Left hindlimb (tissue), 1 donor: ENCODE measurements at regions not wholly inside any gene's neighbourhood (a gene's known extent, or its start where the extent isn't known, plus 50 kb on each side); places are given as distances from the start of the nearest gene placed in this dataset.
A peak's percentile ranks its signal among the peaks of the same experiment; 100 is the strongest.
"Not testable (repeated sequence)": the region's sequence is repeated elsewhere in the genome, so short reads cannot be mapped to it uniquely, and the experiment has no call there.

Experiments used
- DNase-seq: peaks from one replicate; pipeline ENCODE4 v3.0.0-alpha.2; 2018

DNA sequence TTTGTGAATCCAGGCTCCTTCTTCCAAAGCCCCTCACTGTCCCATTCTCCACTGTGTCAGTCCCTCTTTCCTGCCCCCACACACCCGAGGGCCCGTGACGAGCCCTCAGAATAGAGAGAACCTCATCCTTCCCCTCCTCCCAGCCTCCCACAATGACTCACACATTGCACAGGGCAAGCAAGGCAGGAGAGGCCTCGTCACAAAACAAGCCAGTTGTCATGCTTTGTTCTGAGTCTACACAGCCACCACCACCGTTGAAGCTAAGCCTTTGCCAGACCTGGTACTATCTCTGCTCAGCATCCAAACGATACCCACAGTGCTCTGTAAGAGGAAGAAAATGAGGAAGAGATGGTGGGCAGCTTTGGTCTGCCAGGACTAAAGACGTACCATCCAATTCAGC lies 142.2 kb upstream of the ZNF366 start:
- no peak for DNase-seq

DNA sequence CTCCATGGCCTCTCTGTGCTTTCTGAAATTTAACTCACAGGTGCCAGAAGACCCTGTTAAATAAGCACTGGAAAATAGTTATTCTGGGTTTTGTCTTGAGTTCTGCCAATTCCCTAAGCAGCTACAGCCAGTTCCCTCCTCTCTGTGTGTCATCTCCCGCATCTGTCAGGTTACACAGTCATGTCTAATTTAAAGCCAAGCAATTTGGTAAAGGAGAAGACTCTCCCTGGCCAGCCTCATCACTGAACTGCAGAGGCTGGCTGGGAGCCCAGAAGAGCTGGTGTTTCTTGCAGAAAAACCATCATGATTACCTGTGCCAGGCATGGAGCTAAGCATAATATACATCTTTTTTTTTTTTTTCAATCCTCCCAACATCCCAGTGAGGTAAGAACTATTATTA lies 141.3 kb upstream of the ZNF366 start:
- peak; percentile 66 for DNase-seq

DNA sequence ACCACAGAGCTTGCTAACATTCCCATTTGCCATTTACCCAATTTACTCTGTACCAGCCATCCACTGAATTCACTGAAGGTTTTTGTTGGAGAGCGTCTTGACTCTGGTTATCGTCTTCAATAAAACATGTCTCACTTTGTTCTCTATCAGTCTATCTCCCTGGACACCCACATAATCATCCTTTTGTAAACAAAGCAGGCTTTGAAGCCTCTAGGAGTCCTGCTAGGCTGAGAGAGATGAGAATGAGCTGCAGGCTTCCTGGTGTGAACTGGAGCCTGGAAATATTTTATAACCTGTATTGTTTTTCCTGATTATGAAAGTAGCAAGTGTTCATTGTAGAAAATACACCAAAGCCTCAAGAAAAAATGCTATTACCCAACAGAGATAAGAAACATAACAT lies 140.6 kb upstream of the ZNF366 start:
- no peak for DNase-seq

DNA sequence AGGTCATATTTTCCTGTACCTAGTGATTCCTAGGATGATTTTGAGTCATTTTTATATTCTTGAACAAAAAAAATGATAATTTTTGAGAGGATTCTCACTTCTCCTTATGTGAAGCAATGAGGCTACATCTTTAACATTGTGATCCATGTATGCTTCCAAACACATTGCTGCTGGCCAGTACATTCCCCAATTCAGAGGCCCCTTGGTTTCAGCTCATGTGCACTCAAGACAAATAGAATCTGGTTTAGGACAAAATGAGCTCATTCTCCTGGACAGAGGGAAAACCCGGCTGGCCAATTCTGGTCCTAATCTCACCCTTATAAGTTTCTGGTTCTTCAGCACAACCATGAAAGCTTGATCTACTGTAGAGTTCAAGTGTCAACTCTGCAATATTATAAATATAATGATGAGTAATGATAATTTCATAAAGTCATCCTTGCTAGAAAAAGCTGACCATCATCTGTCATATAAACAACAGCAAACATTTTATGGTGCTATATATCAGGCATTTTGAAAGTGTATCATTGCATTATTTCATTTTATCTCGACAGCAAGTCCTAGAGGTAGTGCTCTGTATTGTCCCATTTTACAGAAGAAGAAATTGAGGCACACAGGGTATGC lies 139.1 kb upstream of the ZNF366 start:
- DNase-seq, result no peak

DNA sequence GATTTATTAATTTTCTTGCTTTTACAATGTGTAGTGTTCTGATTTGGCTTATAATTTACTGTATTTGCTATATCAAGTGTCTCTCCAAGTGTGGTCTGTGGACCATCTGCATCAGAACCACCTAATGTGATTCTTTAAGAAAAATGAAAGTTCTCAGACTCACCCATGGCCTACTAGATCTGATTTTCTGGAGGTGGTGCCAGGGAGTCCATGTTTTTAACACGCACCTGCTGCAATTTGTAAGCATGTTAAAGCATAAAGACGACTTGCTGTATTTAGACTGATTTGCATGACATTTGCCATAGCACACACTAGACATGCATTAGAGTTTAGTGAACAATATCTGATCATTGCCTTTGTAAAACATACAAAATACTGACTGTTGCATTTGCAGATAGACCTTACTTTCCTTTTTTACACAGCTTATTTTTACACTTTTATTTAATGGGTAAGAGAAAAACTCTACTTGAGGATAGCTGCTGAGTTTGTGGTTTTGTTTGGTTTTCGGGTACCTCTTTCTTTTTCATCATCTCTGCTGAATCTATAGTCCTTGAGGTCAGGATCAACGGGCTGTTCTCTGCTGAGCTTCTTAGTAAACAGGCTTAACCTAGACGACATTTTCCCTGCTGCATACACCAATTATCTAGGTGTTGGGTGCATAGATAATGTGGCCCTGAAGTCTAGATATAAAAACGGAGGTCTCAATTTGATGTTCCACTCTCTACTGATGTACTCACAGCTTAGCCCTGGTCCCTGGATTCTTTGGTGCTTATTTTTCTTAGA lies 138.0 kb upstream of the ZNF366 start:
- DNase-seq, result no peak

DNA sequence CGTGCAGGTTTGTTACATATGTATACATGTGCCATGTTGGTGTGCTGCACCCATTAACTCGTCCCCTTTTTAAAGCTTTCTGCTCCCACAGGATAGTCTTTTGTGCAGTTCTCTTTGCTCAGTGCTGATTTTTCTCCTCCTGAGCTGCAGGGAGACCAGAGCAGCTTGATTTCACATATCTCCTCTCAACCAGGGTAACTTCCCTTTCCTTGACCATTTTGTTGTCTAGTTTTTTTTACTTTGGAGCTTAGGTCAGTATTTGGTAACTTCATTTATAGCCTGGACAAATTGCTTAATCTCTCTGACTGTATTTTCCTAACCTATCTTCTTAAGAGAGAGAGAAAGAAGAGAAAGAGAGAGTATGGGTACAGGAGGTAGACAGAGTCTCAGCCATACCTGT lies 137.1 kb upstream of the ZNF366 start:
- DNase-seq, result no peak

DNA sequence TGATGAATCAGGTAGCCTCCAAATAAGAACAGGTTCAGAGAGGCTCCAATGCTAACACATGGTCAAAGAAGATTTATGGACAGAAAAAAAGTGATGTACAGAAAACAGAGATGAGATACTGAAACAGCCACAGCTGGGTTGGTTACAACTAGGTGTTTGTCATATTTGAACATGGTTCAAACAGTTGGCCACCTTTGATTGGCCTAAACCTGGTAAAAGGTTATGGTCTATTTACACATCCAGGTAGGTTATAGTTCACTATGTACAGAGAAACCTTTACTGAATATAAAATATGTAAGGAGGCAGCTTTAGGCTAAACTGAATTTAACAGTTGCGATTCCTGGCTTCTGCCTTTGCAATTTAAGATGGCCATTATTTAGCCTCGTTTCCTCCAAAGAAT lies 134.0 kb upstream of the ZNF366 start:
- DNase-seq, result no peak

DNA sequence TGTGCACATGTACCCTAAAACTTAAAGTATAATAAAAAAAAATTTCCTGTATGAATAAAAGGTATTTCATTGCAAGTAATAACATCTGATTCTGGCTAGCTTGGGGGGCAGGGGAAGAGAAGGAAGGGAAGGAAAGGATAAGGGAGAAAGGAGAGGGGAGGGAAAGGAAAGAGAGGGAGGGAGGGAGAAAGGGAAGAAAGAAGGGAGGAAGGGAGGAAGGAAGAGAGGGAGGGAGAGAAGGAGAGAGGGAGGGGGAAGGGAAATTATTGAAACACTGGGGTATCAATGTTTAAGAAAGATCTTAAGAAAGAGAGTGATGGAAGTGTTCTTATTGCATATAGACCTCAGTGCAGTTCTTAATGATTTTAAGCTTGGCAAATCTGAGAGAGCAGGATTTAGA lies 129.8 kb upstream of the ZNF366 start:
- no peak for DNase-seq

DNA sequence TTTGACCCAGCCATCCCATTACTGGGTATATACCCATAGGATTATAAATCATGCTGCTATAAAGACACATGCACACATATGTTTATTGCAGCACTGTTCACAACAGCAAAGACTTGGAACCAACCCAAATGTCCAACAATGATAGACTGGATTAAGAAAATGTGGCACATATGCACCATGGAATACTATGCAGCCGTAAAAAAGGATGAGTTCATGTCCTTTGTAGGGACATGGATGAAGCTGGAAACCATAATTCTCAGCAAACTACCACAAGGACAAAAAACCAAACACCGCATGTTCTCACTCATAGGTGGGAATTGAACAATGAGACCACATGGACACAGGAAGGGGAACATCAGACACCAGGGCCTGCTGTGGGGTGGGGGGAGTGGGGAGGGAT lies 129.4 kb upstream of the ZNF366 start:
- DNase-seq, result not testable (repeated sequence)

DNA sequence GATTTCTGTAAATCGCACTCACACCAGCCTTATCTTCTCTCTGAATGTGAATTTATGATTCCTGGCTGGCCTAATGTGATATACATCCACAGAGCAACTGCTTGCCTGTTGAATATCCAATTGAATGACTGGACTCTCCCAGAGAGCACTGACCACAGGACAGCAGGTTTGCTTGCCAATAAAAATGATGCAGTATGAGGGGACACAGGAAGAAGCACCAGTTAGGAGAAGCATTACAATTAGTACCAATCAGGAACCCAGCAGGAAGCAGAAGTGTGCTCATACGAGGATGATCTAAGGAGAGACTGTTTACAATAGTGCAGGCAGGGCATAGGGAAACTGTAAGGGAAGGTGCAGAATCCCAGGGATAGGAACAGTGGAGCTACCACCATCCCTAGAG lies 127.2 kb upstream of the ZNF366 start:
- DNase-seq, result no peak

DNA sequence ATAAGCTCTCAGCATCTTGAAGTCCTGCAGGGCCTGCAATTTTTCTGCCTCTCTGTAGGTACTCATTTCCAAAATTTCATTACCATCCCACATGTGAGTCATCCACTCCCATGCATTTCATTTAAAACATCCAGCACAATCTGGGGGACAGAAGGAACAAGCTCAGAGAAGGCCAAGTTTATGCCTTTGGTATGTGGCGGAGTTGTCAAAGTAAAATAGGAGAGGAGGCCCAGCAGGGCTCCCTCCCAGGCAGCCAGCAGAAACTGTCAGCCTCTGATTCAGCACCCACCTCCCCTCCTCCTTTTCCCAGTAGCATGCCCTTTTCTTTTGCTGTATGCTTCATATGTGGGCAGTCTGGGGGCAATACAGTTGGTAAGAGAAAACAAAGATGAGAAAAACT lies 126.4 kb upstream of the ZNF366 start:
- DNase-seq, result no peak

DNA sequence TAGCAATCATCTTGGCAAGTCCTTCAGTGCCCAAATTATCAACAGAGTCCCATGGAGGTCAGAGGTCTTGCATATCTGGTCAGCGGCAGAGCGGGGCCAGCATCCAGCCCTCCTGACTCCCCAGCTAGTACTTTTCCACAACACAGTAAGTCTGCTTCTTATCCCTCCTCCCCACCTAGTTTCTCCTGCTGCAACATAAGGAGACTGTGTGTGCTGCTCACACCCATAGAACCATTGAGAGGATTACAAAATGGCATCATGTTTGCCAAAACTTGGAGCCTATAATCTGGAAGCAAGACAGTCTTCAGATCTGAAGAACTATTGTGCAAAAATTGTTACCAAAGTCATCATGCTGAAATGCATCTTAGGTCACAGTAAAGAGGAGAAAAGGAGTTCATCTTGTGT lies 125.8 kb upstream of the ZNF366 start:
- DNase-seq, result no peak

DNA sequence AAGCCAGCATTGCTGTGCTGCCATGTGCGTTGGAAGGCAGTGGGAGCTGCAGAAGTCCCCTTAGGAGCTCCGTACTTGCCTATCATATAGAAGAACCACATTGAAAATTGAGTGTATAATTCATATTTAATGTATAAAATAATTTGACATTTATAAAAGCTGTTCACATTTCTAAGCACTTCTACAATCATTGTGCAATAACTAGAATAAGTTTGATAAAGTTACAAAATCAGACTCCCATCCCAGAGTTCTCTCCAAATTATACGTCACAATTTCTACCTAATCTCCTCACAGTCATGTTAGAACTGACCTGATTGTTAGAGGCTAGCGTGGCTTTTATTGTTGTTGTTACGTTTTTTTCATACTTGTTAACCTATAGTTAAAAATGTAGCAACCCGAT lies 123.5 kb upstream of the ZNF366 start:
- DNase-seq, result no peak

DNA sequence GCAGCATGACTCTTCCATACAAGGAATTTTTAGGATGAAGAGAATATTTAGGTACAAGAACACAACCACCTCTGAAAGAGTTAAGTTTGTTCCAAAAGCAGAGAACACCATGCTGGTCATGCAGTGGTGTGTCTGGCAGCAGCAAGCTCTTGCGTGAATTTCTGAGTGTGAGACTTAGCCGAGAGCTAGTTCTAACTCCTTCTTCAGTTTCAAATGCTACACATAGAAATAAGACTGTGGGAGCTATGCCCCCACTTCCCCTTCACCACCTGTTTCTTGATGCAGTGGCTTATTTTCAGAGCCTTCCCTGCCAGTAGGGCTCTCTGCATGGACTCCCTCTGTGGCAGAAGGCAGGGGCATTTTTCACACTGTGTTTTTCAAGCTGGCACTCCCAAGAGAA lies 122.9 kb upstream of the ZNF366 start:
- no peak for DNase-seq

DNA sequence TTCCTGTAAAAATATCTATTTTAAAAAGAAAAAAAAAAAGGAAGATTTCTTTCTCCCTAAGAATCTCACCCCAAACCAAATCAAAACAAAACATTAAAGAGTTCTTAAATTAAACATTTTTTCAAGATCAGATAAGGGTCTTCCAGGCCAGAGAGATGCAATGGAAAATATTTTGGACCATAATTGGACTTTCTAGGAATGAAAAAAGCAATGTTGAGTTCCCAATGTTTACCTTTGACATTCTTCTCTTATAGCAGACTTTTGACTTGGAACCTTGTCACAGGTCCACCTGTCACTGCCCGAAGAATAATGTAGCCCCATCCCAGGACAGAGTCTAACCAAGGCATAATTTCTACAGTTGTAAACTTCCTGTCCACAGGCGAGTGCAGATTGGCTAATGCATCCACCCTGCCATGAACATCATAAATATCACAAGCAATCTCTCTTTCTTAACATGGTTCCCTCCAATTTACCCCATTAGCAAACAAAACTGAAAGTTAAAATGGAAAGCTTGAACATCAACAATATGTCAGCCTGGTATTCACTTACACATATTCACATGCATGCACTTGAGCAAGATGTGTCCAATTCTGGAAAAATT lies 121.7 kb upstream of the ZNF366 start:
- DNase-seq, result no peak

DNA sequence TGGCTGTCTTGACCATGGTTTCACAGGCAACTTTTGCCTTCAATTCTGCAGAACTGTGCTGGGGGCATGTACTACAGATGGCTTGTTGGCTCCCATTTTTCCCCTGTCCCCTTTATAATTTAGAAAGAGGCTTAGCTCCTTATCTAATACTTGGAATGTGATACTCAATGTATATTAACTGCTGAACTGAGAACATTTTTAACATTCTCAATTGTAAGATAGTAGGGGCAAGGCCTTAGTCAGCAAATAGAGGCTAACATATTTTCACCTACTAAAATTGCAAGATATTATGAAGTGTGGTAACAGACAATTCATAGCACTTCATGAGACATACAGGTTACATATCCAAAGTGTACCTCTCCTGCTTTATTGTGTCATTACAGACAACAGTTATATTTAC lies 118.1 kb upstream of the ZNF366 start:
- no peak for DNase-seq

DNA sequence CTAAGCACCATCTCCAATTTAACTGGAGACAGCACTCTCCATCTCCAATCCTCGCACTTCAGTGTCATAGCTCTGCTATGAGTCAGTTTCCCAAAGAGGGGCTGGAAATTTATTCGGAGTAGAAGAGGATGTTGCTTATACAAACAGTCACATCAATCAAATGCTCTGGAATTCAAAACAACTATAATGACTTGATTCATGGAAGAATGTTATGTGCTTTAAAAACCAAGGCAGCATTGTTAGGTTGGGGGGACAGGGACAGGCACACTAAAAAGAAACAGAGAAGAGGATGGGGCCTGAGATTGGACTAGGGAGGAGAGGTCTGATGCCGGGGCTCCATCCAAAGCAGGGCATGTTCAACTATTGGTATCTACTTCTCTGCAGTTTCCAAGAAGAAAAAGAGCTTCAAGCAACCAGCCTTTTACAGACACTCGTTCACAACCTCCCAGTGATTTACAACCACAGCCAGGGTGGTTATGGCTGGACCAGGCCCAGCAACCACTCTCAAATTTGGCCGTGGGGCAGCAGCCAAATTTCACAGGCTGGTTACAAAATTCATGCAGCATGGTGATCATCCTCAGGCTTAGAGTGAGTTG lies 117.5 kb upstream of the ZNF366 start:
- DNase-seq, result no peak

DNA sequence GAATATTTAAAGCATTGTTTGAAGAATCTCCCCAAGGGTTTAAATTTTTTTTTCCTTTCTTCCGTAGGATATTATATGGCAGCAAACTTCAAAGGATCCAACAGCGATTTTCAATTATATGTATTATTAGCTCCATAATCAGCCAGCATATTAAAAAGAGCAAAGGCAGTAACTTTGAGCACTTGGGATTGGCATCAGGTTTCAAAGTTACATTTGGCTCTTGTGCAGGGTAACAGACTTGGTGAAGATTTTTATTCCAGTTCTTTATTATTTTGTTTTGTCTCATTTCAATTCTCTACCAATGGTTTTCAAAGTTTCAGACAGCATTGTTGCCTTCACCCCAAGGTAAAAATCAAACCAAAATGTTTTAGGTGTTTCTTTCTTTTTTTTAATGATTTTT lies 116.7 kb upstream of the ZNF366 start:
- DNase-seq, result no peak

DNA sequence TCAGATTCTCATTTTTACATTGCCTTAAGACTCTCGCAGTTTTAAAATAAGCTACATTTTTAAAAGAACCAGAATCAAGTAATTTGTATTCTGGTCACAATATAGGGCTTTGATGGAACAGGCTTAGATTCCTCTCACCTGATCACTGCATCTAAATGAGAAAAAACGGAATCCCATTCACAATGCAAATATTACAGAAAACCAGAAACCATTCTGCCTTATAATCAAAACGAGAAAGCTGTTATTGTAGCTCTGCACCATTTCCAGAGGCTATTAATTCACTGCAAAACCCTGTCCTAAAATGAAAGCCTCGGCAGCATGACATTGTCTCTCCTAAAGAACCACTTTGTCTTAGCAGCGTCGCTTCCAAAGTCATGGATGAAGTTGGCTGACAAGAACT lies 116.1 kb upstream of the ZNF366 start:
- no peak for DNase-seq

DNA sequence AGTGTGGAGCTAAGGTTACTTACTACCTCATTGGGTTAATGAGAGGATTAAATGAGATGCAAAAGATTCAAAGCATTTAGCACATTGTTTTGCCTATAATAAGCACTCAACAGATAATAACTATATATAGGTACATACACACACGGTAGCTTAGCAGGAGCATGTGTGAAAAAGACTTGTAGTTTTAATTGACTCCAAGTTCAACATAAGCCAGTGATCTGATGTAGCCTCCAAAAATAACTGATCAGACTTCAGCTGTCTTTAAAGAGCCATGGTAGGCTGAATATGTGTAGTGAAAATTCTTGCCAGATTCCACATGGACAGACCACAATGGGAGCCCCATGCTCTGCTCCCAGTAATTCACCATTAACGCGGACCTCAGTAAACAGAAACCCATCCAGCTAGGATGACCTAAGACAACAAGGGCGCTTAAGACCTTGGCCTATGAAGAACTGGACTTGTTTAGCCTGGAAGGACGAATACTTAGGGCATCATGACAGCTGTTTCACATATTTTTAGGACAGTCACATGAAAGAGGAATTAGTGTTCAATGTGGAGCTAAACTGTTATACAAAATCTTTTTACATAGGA lies 115.1 kb upstream of the ZNF366 start:
- no peak for DNase-seq

DNA sequence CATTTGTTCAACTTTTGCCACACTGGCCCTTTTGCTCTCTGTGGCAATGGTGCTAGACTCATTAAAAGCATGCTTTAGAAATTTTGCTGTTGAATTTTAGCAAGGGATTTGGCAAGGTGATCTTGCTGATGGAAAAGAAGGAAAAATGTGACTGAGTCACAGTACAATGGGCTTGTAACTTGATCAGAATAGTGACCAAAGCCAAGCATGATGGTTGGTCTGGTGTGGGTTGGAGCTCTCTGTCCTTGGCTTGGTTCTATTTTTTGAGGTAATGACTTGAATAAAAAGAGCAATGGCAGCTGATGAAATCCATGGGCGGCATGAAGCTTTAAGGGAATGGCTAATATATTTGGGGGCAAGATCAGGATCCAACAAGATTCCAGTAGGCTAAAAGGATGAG lies 114.4 kb upstream of the ZNF366 start:
- no peak for DNase-seq

DNA sequence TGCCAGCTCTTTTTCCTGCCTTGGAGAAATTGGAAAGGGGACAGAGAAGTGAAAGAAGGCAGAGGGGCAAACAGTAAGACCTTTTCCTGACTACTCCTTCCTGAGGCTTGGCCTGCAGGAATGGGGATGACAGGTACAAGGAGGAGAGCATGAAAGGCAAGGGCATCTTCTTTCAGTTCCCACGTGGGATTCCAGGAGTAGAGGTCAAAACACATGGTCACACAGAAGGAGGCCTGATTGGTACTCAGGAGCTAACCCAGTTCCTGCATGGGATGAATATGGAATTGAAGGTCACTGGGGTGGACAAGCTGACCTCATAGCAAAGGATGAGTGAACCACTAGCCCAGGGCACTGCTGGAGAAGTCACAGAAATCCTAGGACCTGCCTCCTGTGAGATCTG lies 112.5 kb upstream of the ZNF366 start:
- no peak for DNase-seq

DNA sequence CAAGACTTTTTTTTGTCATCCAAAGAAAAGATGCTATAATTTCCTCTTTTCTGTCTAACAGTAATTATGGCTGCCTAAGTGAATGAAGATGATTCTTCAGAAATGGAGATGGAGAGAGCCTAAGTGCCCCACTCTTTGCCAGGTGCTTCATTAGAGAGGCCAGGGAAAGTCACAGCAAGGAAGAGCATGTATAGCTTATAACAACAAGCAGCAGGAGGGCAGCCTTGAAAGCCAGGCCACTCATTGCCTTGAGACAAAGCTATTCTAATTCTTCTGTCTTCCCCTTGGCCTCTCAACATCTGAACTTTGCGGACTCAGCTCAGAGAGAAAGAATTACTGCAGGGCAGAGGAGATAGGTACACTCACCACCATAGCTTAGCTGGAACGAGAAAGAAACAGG lies 112.0 kb upstream of the ZNF366 start:
- DNase-seq, result no peak

DNA sequence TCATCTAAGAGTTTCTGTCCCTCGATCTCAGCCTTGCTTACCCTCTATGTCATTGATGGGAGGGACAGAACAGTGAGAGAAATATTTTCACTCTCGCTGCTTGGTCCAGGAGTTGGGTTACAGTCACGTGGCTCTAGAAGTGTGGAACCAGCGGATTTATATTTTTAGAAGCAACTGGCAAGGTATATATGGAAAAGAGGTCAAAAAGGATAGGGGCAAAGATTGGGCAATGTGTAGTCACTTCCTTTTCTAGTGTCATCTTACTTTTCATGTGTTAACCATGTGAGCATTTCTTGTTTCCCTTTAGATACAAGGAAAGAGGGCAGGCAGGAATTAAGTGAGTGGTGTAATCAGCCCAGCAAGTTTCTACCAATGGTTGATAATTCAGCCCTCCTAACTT lies 111.5 kb upstream of the ZNF366 start:
- DNase-seq, result no peak
